ENCODE measurements at regions not wholly inside any gene's neighbourhood (a gene's known extent, or its start where the extent isn't known, plus 50 kb on each side); places are given as distances from the start of the nearest gene placed in this dataset.

GRCh38 chr6:164214066-164214465, 799.5 kb downstream of the QKI start:
- no peak for DNase-seq (ENCODE audit: low read depth)

DNA sequence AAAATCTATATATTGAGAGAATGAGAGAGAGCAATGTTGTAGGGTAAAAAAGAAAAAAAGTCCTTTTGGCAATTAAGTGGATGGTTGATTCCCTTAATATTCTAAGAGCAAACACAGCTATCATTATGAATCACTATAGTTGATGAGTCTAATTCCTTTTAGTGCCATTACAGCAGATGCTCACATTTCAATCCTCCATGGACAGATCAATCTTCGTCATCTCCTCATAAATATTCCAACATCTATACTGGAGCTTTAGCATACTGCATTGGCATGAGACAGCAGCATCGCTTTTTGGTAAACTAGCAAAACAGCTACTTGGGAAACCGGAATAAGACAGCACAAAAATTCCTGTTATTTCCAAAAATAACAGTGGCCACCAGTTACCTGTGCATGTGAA, 796.7 kb downstream of the QKI start:
- no peak for DNase-seq (ENCODE audit: low read depth)

- no peak for DNase-seq (ENCODE audit: low read depth)
Observed at GRCh38 chr6:164210783-164211182, 796.3 kb downstream of the QKI start.

GRCh38 chr6:164210323-164210722, 795.8 kb downstream of the QKI start:
- DNase-seq (ENCODE audit: low read depth) = no peak

DNA sequence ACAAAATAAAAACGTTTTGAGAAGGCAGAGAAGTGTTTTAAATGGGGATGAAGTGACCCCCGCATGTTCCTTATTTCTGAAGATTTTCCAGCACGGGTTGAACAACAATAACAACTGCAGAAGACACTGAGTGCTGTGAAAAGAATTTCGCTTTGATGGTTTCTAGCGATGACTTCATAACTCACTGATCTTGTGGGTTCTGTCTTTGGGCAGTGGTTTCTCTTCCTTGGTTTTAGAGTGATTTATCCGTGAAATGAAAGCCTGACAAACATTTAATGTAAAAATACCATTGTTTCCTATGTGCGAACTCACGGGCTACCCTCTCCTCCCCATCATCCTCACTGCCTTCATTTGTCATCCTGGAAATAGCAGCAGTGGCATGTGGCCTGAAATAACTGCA, 793.9 kb downstream of the QKI start:
- no peak for DNase-seq (ENCODE audit: low read depth)

- no peak for DNase-seq (ENCODE audit: low read depth)
Observed at GRCh38 chr6:164206807-164207423, 792.4 kb downstream of the QKI start.

GRCh38 chr6:164200071-164200470, 785.6 kb downstream of the QKI start:
- no peak for DNase-seq (ENCODE audit: low read depth)

GRCh38 chr6:164195942-164196281, 781.4 kb downstream of the QKI start:
- no peak for DNase-seq (ENCODE audit: low read depth)

DNA sequence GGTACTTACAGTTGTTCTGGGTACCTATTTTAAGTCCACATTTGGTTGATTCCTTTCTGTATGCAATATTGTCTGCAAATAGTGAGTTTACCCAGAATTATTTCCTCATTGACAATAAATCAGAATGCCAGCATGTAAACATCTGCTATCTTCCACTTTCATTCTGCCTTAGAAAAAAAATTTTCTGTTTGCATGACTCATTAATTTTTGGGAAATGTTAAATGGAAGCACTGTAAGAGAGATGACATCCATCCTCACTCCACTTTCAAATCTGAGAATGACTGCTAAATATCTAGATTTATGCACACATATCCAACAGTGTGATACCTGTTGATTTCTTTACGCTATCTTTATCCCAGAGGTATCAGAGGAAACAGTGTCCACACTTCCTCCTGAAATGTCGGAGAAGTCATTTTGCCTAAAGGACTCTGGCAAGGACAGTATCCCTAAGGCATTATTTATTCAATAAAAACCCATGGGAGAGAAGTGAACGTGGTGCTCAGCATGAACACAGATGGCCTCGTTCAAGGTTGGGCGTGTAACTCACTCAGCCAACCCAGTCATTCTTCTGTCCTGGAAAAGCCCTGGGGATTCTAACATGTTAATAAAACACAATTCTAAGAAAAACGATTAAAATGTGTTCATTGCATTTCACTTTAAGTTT, 780.9 kb downstream of the QKI start:
- no peak for DNase-seq (ENCODE audit: low read depth)

DNA sequence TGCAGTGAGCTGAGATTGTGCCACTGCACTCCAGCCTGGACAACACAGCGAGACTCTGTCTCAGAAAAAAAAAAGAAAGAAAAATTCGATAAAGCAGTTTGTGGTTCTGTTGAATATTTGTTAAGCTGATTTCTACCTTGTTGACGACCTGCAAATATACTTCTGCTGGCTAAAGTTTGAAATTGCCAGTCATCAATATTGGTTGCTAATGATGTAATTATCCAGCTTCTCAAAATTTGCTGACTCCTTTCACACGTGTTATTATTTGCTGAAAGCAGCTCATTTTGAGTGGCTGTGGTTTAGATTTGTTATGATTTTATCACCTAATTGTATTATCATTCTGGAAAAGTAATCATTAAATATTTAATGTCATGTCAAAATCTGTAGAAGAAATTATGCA, 774.3 kb downstream of the QKI start:
- no peak for DNase-seq (ENCODE audit: low read depth)

- no peak for DNase-seq (ENCODE audit: low read depth)
Observed at GRCh38 chr6:164185471-164185871, 771.0 kb downstream of the QKI start.

- no peak for DNase-seq (ENCODE audit: low read depth)
Observed at GRCh38 chr6:164184410-164184809, 769.9 kb downstream of the QKI start.

DNA sequence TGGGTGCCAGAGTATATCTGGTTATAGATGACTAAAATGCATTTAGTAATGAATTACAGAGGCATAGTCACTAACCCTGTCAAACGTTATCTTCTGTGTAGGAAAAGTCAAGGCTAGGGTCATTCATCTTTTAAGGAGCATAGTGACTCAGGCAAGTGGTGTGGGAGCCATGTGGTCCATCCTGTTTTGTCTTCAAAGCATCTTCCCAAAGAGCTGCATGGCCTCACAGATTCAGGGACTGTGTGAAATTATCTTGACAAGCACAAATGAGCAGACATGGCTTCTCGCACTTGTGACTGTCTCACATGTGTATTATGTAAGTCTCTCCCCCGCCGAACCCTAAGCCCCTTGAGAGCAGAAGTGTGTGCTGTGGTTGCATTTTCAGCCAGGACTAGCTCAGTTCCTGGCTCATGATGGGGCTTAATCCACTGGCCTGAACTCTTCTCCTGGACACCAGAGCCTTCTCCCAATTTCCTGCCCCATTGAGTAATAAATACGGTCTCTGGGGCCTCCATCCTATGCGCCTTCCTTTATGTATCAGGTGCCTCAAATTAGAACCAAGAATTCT, 769.1 kb downstream of the QKI start:
- DNase-seq (ENCODE audit: low read depth) = no peak

DNA sequence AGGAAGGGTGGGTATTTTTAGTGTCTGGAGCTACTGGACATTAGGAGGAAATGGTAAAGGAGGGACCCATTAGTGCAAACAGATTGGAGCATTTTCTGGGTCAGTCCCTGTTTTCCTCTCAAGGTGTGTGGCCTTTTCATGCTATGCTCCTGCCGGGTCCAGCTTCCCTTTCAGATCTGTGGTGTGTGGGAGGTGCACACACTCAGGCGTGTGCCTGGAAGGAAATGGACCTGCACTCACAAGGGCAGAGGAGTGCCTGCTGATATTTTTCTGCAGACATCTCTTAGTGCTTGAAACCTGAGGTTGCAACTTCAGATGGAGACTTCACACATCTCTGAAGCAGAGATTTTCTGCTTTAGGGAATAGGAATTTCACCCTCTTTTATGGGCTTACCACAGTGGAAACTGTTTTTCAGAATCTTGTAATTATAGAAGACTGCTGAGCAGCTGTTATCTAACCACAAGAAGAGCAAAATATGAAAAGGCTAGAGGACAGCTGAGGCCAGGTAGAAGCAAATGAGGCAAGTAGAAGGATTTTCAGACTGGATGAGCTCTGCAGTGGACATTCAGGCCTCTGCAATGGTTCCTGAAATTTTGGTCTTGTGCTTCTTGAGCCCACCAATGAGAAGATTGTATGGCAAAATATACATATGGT, 764.3 kb downstream of the QKI start:
- no peak for DNase-seq (ENCODE audit: low read depth)

- DNase-seq (ENCODE audit: low read depth) = no peak
Observed at GRCh38 chr6:164169355-164169754, 754.8 kb downstream of the QKI start.

DNA sequence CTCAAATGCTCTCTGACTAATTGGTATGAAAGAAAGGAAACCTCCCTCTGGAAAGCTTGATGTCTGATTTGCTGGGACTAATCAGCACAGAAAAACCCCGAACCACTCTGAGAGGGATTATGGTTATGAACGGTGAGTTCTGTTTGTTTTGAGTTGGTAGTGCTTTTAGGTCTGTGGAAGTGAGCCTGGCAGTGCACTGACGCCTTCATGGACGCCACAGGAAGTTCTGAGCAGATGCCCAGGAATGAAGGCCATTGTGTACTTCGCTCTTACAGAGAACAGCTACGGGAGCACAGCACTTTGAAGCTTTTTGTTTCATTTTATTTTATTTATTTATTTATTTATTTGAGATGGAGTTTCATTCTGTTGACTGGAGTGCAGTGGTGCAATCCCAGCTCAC, 754.1 kb downstream of the QKI start:
- no peak for DNase-seq (ENCODE audit: low read depth)

- no peak for DNase-seq (ENCODE audit: low read depth)
Observed at GRCh38 chr6:164167873-164168405, 753.4 kb downstream of the QKI start.

DNA sequence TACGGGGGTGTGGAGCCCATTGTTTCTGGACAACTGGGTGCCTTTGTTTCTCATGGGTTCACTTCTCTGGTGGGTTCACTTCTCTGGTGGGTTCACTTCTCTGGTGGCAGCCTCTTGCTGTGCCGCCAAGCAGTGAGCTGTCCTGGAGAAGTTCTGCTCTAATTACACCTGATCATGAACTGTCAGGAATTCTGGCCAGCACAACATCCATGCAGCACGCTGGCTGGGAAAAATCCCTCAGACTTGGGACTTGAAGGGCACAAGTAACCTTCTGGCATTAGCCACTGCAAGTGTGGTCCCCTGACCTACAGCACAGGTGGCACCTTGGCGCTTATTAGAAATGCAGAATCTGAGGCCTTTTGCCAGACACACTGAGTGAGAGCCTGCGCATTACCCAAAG, 752.5 kb downstream of the QKI start:
- DNase-seq (ENCODE audit: low read depth) = no peak

DNA sequence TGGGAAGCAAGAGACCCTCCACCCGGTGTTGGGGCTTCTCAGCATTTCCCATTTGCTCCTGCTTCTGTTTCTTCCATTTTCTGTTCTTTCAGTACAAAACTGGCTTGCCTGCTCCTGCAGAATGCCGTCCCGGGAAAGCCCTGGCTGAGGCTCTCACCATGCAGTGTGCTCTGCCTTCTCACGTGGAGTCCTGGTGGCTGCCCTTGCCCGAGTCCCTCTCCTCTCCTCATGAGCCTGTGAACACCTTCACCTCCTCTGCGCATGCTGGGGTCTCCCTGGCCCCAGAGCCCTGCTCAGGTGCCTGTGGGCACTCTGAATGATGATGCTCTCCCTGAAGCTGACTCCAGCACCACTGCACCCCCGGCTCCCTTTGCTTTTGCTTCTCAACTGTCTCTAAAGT, 752.0 kb downstream of the QKI start:
- no peak for DNase-seq (ENCODE audit: low read depth)

DNA sequence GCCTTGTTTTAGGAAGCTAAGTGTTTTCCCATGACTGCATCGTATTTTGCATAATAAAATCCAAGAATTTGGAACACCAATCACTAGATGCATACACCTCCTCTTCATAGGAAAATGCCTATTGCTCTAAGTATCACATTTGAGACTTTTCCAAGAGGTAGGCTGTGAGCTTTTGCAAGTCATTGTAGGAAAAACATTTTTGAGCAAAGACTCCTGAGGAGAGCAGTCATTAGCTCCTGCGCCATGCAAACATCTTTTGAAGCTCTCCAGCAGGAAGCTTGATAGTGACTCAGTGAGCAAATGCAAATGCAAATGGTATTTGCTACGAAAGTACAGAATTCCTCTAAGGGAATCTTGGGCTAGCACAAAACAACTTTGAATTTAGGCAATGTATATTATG, 750.4 kb downstream of the QKI start:
- no peak for DNase-seq (ENCODE audit: low read depth)

DNA sequence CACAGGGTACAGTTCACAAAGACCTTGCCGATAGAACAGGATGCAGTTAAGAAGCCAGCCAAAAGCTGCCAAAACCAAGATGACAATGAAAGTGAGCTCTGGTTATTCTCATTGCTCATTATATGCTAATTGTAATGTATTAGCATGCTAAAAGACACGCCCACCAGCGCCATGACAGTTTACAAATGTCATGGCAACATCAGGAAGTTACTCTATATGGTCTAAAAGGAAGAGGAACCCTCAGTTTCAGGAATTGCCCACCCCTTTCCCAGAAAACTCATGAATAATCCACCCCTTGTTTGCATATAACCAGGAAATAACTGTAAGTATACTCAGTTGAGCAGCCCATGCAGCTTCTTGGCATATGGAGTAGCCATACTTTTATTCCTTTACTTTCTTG, 748.7 kb downstream of the QKI start:
- DNase-seq (ENCODE audit: low read depth) = no peak

DNA sequence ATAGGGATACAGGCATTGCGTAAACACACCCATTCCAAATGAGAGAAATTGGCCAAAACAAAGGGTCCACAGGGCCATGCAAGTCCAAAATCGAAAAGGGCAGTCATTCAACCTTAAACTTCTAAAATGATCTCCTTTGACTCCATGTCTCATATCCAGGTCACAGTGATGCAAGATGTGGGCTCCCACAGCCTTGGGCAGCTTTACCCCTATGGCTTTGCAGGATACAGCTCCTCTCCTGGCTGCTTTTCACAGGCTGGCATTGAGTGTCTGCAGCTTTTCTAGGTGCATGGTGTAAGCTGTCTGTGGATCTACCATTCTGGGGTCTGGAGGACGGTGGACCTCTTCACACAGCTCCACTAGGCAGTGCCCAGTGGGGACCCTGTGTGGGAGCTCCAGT, 744.5 kb downstream of the QKI start:
- no peak for DNase-seq (ENCODE audit: low read depth)

- DNase-seq (ENCODE audit: low read depth) = no peak
Observed at GRCh38 chr6:164154588-164154987, 740.1 kb downstream of the QKI start.

Data from T-helper 22 cell (primary cell).